GM12864 (cell line): ENCODE measurements at regions not wholly inside any gene's neighbourhood (a gene's known extent, or its start where the extent isn't known, plus 50 kb on each side); places are given as distances from the start of the nearest gene placed in this dataset.
"Not testable (repeated sequence)": the region's sequence is repeated elsewhere in the genome, so short reads cannot be mapped to it uniquely, and the experiment has no call there.

Source experiments
- DNase-seq: peaks from one replicate; pipeline ENCODE4 v3.0.0-alpha.2; 2011; ENCODE audit warnings: low read depth
- H3K4me3 ChIP-seq: 2 replicates; pipeline ENCODE4 v1.5.1; 2011; ENCODE audit warnings: mild to moderate bottlenecking, low read depth, low read length, control low read depth
- CTCF ChIP-seq: IDR thresholded peaks from 2 replicates; pipeline ENCODE4 v1.5.1; 2011; ENCODE audit warnings: low read depth, mild to moderate bottlenecking, moderate library complexity, low read length, control low read depth, inconsistent platforms; ENCODE audit errors: missing control alignments

- H3K4me3 ChIP-seq = no peak overlapping the region
- no peak for TF ChIP-seq CTCF
- no peak for DNase-seq
These were observed 158.8 kb upstream of the SPRY2 start for GRCh38 chr13:80499536-80500290.

GRCh38 chr13:80498433-80498832 is 157.5 kb upstream of the SPRY2 start:
- TF ChIP-seq CTCF = no peak

GRCh38 chr13:80497978-80498377 is 157.1 kb upstream of the SPRY2 start:
- no peak for DNase-seq
- no peak for TF ChIP-seq CTCF
- no peak overlapping the region for H3K4me3 ChIP-seq

More at GRCh38 chr13:80498433-80498832, 157.5 kb upstream of the SPRY2 start:
- no peak for DNase-seq
- H3K4me3 ChIP-seq = no peak overlapping the region

GRCh38 chr13:80497439-80497838 is 156.5 kb upstream of the SPRY2 start:
- no peak for TF ChIP-seq CTCF
- no peak for DNase-seq
- no peak overlapping the region for H3K4me3 ChIP-seq

- DNase-seq = no peak
- no peak for TF ChIP-seq CTCF
- no peak overlapping the region for H3K4me3 ChIP-seq
These were observed 155.9 kb upstream of the SPRY2 start for GRCh38 chr13:80496721-80497397.

GRCh38 chr13:80490491-80490943 is 149.6 kb upstream of the SPRY2 start:
- not testable (repeated sequence) for H3K4me3 ChIP-seq, DNase-seq

- TF ChIP-seq CTCF = no peak
- no peak for DNase-seq
- no peak overlapping the region for H3K4me3 ChIP-seq
These were observed 145.5 kb upstream of the SPRY2 start for GRCh38 chr13:80486402-80486801.
